OCI-LY1 (cell line): ENCODE measurements at regions not wholly inside any gene's neighbourhood (a gene's known extent, or its start where the extent isn't known, plus 50 kb on each side); places are given as distances from the start of the nearest gene placed in this dataset.

Experiments
- EZH2 ChIP-seq: fragments of 200-600 bp; sonication (generic), shearing (Covaris generic); IDR thresholded peaks from 2 replicates; pipeline ENCODE4 v1.8.0; 2017; ENCODE audit warnings: borderline replicate concordance, mixed run types, mild to moderate bottlenecking, antibody characterized with exemption, low read length, moderate library complexity, mixed read lengths
- TF ChIP-seq, protein P1 (sequence below): fragments of 200-600 bp; sonication (generic), shearing (Covaris generic); IDR thresholded peaks from 2 replicates; pipeline ENCODE4 v1.5.1; 2017; ENCODE audit warnings: mild to moderate bottlenecking, antibody characterized with exemption, low read length, moderate library complexity, mixed read lengths

DNA sequence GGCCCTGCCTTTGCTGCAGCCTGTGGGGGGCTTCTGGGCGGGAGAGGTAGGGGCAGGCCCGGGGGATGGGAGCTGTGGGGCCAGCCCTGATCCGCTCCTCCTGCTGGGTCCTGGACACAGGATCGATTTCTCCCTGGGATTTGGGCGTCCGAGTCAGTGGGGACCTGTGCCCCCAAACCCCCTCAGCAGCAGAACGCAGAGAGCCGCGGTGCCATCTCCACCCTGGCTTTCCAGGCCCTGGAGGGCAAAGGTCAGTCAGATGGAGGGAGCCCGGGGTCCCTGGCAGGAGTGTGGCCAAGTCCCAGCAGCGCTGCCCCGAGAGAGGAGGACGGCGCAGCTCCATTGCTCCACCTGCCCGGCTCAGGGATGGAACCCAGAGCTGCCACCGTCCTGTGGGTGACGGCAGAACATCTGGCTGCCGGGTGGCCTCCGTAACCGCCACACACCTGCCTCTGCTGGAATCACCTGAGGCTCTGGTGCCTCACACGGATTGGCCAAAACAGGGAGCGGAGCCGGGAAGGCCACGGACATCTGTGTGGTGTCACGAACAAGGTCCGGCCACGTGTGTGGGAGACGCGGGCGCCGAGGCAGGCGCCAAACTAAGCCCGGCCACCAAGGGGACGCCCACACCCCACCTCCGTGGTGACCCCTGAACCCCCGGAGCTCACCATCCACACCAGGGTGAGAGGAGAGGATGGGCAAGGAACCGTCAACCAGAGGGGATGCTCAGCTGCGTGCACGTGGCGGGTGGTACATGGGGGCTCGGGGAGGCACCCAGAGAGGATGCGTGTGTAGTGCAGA, 80.3 kb upstream of the FBRSL1 start:
- TF ChIP-seq, protein P1, sequence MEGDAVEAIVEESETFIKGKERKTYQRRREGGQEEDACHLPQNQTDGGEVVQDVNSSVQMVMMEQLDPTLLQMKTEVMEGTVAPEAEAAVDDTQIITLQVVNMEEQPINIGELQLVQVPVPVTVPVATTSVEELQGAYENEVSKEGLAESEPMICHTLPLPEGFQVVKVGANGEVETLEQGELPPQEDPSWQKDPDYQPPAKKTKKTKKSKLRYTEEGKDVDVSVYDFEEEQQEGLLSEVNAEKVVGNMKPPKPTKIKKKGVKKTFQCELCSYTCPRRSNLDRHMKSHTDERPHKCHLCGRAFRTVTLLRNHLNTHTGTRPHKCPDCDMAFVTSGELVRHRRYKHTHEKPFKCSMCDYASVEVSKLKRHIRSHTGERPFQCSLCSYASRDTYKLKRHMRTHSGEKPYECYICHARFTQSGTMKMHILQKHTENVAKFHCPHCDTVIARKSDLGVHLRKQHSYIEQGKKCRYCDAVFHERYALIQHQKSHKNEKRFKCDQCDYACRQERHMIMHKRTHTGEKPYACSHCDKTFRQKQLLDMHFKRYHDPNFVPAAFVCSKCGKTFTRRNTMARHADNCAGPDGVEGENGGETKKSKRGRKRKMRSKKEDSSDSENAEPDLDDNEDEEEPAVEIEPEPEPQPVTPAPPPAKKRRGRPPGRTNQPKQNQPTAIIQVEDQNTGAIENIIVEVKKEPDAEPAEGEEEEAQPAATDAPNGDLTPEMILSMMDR, result no peak
- TF ChIP-seq EZH2, result no peak
